PC-3 (cell line): ENCODE measurements at regions not wholly inside any gene's neighbourhood (a gene's known extent, or its start where the extent isn't known, plus 50 kb on each side); places are given as distances from the start of the nearest gene placed in this dataset.

Source experiments
- ATAC-seq: fragments of 200-7000 bp; cut with Tn5 transposase; 2 replicates; pipeline ENCODE4 v1.9.1; 2020; ENCODE audit warnings: mild to moderate bottlenecking, moderate library complexity
- BruUV-seq: library from RNA; stranded (reverse); fragments of 400-500 nt; replicated peaks from 2 replicates; lab custom pipeline; 2021; lab: Mats Ljungman, UMichigan
- CTCF ChIA-PET: fragments of 300-600 bp; sonication (Branson Sonifier 250); formaldehyde crosslinking; loops from one replicate; lab custom pipeline; 2022; ENCODE audit warnings: antibody characterized with exemption; lab: Charles Lee
- POLR2A ChIA-PET: fragments of 300-600 bp; sonication (Branson Sonifier 250); formaldehyde crosslinking; loops from one replicate; lab custom pipeline; 2022; ENCODE audit warnings: antibody characterized with exemption; ENCODE audit not compliant: unreplicated experiment; lab: Charles Lee
- DNase-seq: peaks from one replicate; pipeline ENCODE4 v3.0.0-alpha.2; 2015
- H2AFZ ChIP-seq: fragments of 300-600 bp; sonication (generic); 2 replicates; pipeline ENCODE4 v1.6.0; 2016; ENCODE audit warnings: antibody characterized with exemption, low read length
- H3F3A ChIP-seq: fragments of 300-600 bp; sonication (generic); one replicate; pipeline ENCODE4 v1.6.0; 2017; ENCODE audit warnings: antibody characterized with exemption, low read length, control low read depth, mild to moderate bottlenecking; ENCODE audit not compliant: unreplicated experiment
- H3K27ac ChIP-seq: fragments of 300-600 bp; sonication (generic); 2 replicates; pipeline ENCODE4 v1.5.1; 2016; ENCODE audit warnings: mild to moderate bottlenecking, low read length
- H3K27me3 ChIP-seq: fragments of 300-600 bp; sonication (generic); 2 replicates; pipeline ENCODE4 v1.6.1; 2016; ENCODE audit warnings: low read length, mixed read lengths
- H3K36me3 ChIP-seq: fragments of 300-600 bp; sonication (generic); 2 replicates; pipeline ENCODE4 v1.6.1; 2016; ENCODE audit warnings: low read depth, mixed run types, low read length, mixed read lengths
- H3K4me1 ChIP-seq: fragments of 300-600 bp; sonication (generic); 2 replicates; pipeline ENCODE4 v1.5.1; 2016; ENCODE audit warnings: low read length; ENCODE audit not compliant: insufficient read depth
- H3K4me2 ChIP-seq: fragments of 300-600 bp; sonication (generic); 2 replicates; pipeline ENCODE4 v1.6.0; 2016; ENCODE audit warnings: low read length
- H3K4me3 ChIP-seq: fragments of 300-600 bp; sonication (generic); 2 replicates; pipeline ENCODE4 v1.5.1; 2016; ENCODE audit warnings: mild to moderate bottlenecking, low read length, mixed read lengths
- H3K79me2 ChIP-seq: fragments of 300-600 bp; sonication (generic); 2 replicates; pipeline ENCODE4 v1.6.1; 2017; ENCODE audit warnings: low read length, mixed read lengths
- H3K9ac ChIP-seq: fragments of 300-600 bp; sonication (generic); 2 replicates; pipeline ENCODE4 v1.6.0; 2016; ENCODE audit warnings: mild to moderate bottlenecking, low read length
- H3K9me2 ChIP-seq: fragments of 300-600 bp; sonication (generic); replicated peaks from 2 replicates; pipeline ENCODE4 v1.6.1; 2016; ENCODE audit warnings: mixed run types, low read length, mixed read lengths
- H3K9me3 ChIP-seq: fragments of 300-600 bp; sonication (generic); 2 replicates; pipeline ENCODE4 v1.6.1; 2016; ENCODE audit warnings: low read length, mixed read lengths
- H4K20me1 ChIP-seq: fragments of 300-600 bp; sonication (generic); 2 replicates; pipeline ENCODE4 v1.6.1; 2016; ENCODE audit warnings: low read length, mixed read lengths
- CTCF ChIP-seq: fragments of 300-600 bp; sonication (generic); conservative IDR thresholded peaks from 2 replicates; pipeline ENCODE4 v1.5.1; 2017; ENCODE audit warnings: antibody characterized with exemption, low read depth, mild to moderate bottlenecking, low read length
- EZH2 ChIP-seq: fragments of 300-600 bp; sonication (generic); IDR thresholded peaks from one replicate; pipeline ENCODE4 v1.6.1; 2017; ENCODE audit warnings: antibody characterized with exemption, mild to moderate bottlenecking, low read length; ENCODE audit not compliant: unreplicated experiment
- EZH2phosphoT487 ChIP-seq: fragments of 300-600 bp; sonication (generic); IDR thresholded peaks from 2 replicates; pipeline ENCODE4 v1.6.1; 2018; ENCODE audit warnings: mild to moderate bottlenecking, antibody characterized with exemption, low read length, borderline replicate concordance
- intact Hi-C: fragments of 100-400 bp; cut with micrococcal nuclease; formaldehyde crosslinking; loops from 2 replicates; pipeline ENCODE4 v1.9.0; 2023

DNA sequence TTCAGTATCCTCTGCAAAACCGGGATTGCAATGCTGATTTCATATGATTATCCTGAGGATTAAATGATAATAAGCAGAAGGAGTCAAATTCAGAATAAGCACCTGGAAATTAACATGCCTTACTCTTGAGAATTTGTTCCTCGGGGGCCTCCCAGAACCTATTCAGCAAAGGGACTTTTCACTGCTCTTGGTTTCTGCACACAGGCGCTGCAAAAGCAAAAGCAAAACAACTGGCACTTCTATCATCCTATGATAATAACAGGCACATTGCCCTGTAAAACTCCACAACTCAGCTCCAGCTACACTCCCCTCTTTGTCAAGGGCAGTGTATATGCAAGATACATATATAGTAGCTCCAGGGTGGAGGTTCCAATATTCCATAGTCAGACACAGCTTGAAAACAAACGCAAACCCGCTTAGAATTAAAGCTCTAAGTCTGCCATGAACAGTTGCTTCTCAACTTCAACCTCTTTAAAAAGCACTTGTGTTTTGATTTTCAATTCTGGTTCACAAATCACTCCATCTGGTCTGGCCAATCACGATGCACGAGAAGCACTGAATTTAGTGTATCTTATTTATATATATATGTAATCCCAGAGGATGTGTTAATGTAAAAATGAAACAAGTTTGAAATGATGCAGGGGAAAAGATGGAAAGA lies 119.9 kb upstream of the PTER start:
- no peaks in the 10 kb centered on the region for H3K9me3 ChIP-seq
- no peaks in the 10 kb centered on the region for H3F3A ChIP-seq
- H3K9me2 ChIP-seq, result no peaks in the 10 kb centered on the region
- no peaks in the 10 kb centered on the region for H3K36me3 ChIP-seq
- no peak overlapping the region for H3K9ac ChIP-seq
- POLR2A ChIA-PET, result no interaction called here
- no peak overlapping the region for H3K4me3 ChIP-seq
- no TSS peak for BruUV-seq
- H3K27me3 ChIP-seq, result no peaks in the 10 kb centered on the region
- CTCF ChIA-PET, result interaction anchor here (0.6 kb wide), 1 partner anchor 202 kb away, joined by 3 read pairs; no protein-coding TSS in a partner anchor
- DNase-seq, result no peak
- no peak for TF ChIP-seq EZH2phosphoT487
- no peak for TF ChIP-seq EZH2
- TF ChIP-seq CTCF, result no peak
- intact Hi-C loops, result loop anchor here (10.0 kb wide), 1 partner anchor 228 kb away; no protein-coding TSS in a partner anchor
- no peak overlapping the region for H2AFZ ChIP-seq
- no peak overlapping the region for H3K27ac ChIP-seq
- no peak overlapping the region for H3K4me2 ChIP-seq
- no peaks in the 10 kb centered on the region for H4K20me1 ChIP-seq
- H3K79me2 ChIP-seq, result no peaks in the 10 kb centered on the region
- no peaks in the 10 kb centered on the region for H3K4me1 ChIP-seq
- no peak for ATAC-seq

DNA sequence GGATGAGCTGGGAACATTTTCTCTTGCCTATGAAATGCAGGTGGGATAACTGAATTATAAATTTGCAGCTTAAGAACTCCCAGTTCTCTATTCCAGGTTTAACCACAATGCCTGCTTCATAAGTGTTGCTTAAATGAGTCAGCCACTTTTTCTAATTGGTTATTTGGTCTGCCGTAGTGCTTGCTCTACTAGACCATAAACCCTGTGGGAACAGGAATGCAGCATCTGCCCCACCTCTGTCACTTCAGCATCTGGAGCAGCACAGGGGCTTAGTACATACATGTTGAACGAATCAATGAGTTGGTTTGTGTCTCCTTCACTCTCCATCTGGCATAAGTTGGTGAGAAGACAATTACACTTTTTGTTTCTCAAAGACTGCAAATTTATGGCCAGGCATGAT lies 95.2 kb upstream of the PTER start:
- no peak overlapping the region for H3K9ac ChIP-seq
- no peaks in the 10 kb centered on the region for H3F3A ChIP-seq
- intact Hi-C loops, result loop anchor here (10.0 kb wide), 1 partner anchor 63 kb away; no protein-coding TSS in a partner anchor
- no peak overlapping the region for H3K4me2 ChIP-seq
- BruUV-seq, result no TSS peak
- no peaks in the 10 kb centered on the region for H3K79me2 ChIP-seq
- ATAC-seq, result no peak
- H3K4me3 ChIP-seq, result no peak overlapping the region
- DNase-seq, result no peak
- ChIA-PET POLR2A (no interaction called here), CTCF (no interaction called here)
- no peak overlapping the region for H3K27ac ChIP-seq
- H3K36me3 ChIP-seq, result no peaks in the 10 kb centered on the region
- no peaks in the 10 kb centered on the region for H3K27me3 ChIP-seq
- H4K20me1 ChIP-seq, result no peaks in the 10 kb centered on the region
- H3K4me1 ChIP-seq, result no peaks in the 10 kb centered on the region
- H3K9me3 ChIP-seq, result no peaks in the 10 kb centered on the region
- TF ChIP-seq CTCF (no peak), EZH2phosphoT487 (no peak), EZH2 (no peak)
- no peaks in the 10 kb centered on the region for H3K9me2 ChIP-seq
- H2AFZ ChIP-seq, result no peak overlapping the region

DNA sequence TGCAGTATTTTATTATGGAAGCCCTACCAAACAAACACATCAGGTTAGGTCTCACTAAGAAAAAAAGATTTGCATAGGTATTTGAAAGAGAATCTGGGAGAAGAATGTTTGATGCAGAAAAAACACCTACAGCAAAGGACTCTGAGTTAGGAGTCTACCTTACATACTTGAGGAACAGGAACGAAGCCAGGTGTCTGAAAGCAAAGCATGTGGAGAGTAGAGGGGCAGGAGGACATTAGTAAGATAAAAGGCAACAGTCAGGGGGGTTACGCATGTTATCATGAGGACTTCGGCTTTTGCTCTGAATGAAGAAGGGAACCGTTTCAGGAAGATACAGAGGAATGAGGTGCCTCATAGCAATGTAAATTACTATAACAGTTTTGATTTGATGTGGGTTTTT lies 87.9 kb upstream of the PTER start:
- BruUV-seq, result no TSS peak
- Histone ChIP-seq H4K20me1 (no peaks in the 10 kb centered on the region), H3K4me3 (no peak overlapping the region), H3K36me3 (no peaks in the 10 kb centered on the region), H3K4me2 (no peak overlapping the region), H3K27ac (no peak overlapping the region), H2AFZ (no peak overlapping the region), H3K27me3 (no peaks in the 10 kb centered on the region), H3K4me1 (no peaks in the 10 kb centered on the region), H3K9ac (no peak overlapping the region), H3K9me2 (no peaks in the 10 kb centered on the region), H3K79me2 (no peaks in the 10 kb centered on the region), H3F3A (no peaks in the 10 kb centered on the region), H3K9me3 (no peaks in the 10 kb centered on the region)
- intact Hi-C loops, result loop anchor here (10.0 kb wide), 1 partner anchor 56 kb away; no protein-coding TSS in a partner anchor
- ATAC-seq, result no peak
- TF ChIP-seq CTCF, result no peak
- no peak for TF ChIP-seq EZH2phosphoT487
- DNase-seq, result no peak
- ChIA-PET POLR2A (no interaction called here), CTCF (no interaction called here)
